ENCODE measurements at regions not wholly inside any gene's neighbourhood (a gene's known extent, or its start where the extent isn't known, plus 50 kb on each side); places are given as distances from the start of the nearest gene placed in this dataset.
"Not testable (repeated sequence)": the region's sequence is repeated elsewhere in the genome, so short reads cannot be mapped to it uniquely, and the experiment has no call there.

- FAIRE-seq = no peak
- DNase-seq (ENCODE audit: low spot score) = no peak
These were observed 55.0 kb upstream of the IL33 start for GRCh38 chr9:6160579-6160978.

GRCh38 chr9:6153425-6153824, 62.2 kb upstream of the IL33 start:
- DNase-seq (ENCODE audit: low spot score) = no peak
- no peak for FAIRE-seq

- no peak for FAIRE-seq
- DNase-seq (ENCODE audit: low spot score) = no peak
These were observed 62.8 kb upstream of the IL33 start for GRCh38 chr9:6152788-6153187.

- no peak for FAIRE-seq
- DNase-seq (ENCODE audit: low spot score) = no peak
These were observed 65.1 kb upstream of the IL33 start for GRCh38 chr9:6150483-6150882.

- FAIRE-seq (no peak), DNase-seq (ENCODE audit: low spot score) (no peak)
These were observed 66.3 kb upstream of the IL33 start for GRCh38 chr9:6149315-6149714.

GRCh38 chr9:6147846-6148245, 67.8 kb upstream of the IL33 start:
- DNase-seq (ENCODE audit: low spot score) (no peak), FAIRE-seq (no peak)

- no peak for FAIRE-seq
- no peak for DNase-seq (ENCODE audit: low spot score)
These were observed 70.7 kb upstream of the IL33 start for GRCh38 chr9:6144947-6145346.

GRCh38 chr9:6142799-6143454, 72.7 kb upstream of the IL33 start:
- FAIRE-seq = no peak
- DNase-seq (ENCODE audit: low spot score) = no peak

GRCh38 chr9:6135780-6136179, 79.8 kb upstream of the IL33 start:
- FAIRE-seq; DNase-seq (ENCODE audit: low spot score): not testable (repeated sequence)

GRCh38 chr9:6134661-6135180, 80.9 kb upstream of the IL33 start:
- FAIRE-seq (no peak), DNase-seq (ENCODE audit: low spot score) (no peak)

GRCh38 chr9:6133346-6134063, 82.1 kb upstream of the IL33 start:
- no peak for FAIRE-seq
- DNase-seq (ENCODE audit: low spot score) = no peak

GRCh38 chr9:6132650-6133049, 83.0 kb upstream of the IL33 start:
- DNase-seq (ENCODE audit: low spot score) = no peak
- FAIRE-seq = no peak

- DNase-seq (ENCODE audit: low spot score) (no peak), FAIRE-seq (no peak)
These were observed 87.6 kb upstream of the IL33 start for GRCh38 chr9:6128030-6128429.

GRCh38 chr9:6126377-6126776, 89.2 kb upstream of the IL33 start:
- DNase-seq (ENCODE audit: low spot score) (no peak), FAIRE-seq (no peak)

- no peak for FAIRE-seq
- no peak for DNase-seq (ENCODE audit: low spot score)
These were observed 92.2 kb upstream of the IL33 start for GRCh38 chr9:6123416-6123815.

- no peak for FAIRE-seq
- no peak for DNase-seq (ENCODE audit: low spot score)
These were observed 93.9 kb upstream of the IL33 start for GRCh38 chr9:6121707-6122106.

- DNase-seq (ENCODE audit: low spot score) = no peak
These were observed 99.0 kb upstream of the RANBP6 start for GRCh38 chr9:6114424-6114823.

GRCh38 chr9:6113819-6114218, 98.4 kb upstream of the RANBP6 start:
- FAIRE-seq (no peak), DNase-seq (ENCODE audit: low spot score) (no peak)

More at GRCh38 chr9:6114424-6114823, 99.0 kb upstream of the RANBP6 start:
- FAIRE-seq = no peak

GRCh38 chr9:6113312-6113711, 97.9 kb upstream of the RANBP6 start:
- FAIRE-seq = no peak
- no peak for DNase-seq (ENCODE audit: low spot score)

- FAIRE-seq (no peak), DNase-seq (ENCODE audit: low spot score) (no peak)
These were observed 94.6 kb upstream of the RANBP6 start for GRCh38 chr9:6109986-6110385.

GRCh38 chr9:6109571-6109970, 94.1 kb upstream of the RANBP6 start:
- DNase-seq (ENCODE audit: low spot score) = no peak
- no peak for FAIRE-seq

- FAIRE-seq = no peak
- DNase-seq (ENCODE audit: low spot score) = peak; percentile 8
These were observed 91.4 kb upstream of the RANBP6 start for GRCh38 chr9:6106711-6107339.
